ENCODE measurements at regions not wholly inside any gene's neighbourhood (a gene's known extent, or its start where the extent isn't known, plus 50 kb on each side); places are given as distances from the start of the nearest gene placed in this dataset.

GRCh38 chr13:39876258-39876657 is 220.8 kb downstream of the COG6 start:
- intact Hi-C loops (cut with micrococcal nuclease): no loop called here
- no peaks in the 10 kb centered on the region for H3K36me3 ChIP-seq (ENCODE audit: control insufficient read depth, insufficient read depth, low read length)
- ChIA-PET CTCF (ENCODE audit: low intra/inter-chr PET ratio) (no interaction called here), POLR2A (no interaction called here)
- no peaks in the 10 kb centered on the region for H3K9me3 ChIP-seq (replicated peaks; ENCODE audit: control insufficient read depth, insufficient read depth, low read depth, low read length)
- FAIRE-seq: no peak
- no peak overlapping the region for H3K9ac ChIP-seq (ENCODE audit: insufficient read depth in 1 of 2, low read depth in 2 of 2, low read length in 2 of 2)
- no peak overlapping the region for H3K4me3 ChIP-seq
- H3K4me2 ChIP-seq (ENCODE audit: insufficient read depth, low read length): no peak overlapping the region
- in situ Hi-C loops (cut with MboI): no loop called here
- no peaks in the 10 kb centered on the region for H3K79me2 ChIP-seq (ENCODE audit: control insufficient read depth, insufficient read depth, low read length)
- TF ChIP-seq ZC3H4 (CRISPR knock-in tag; IDR thresholded peaks at IDR 0.05; ENCODE audit: borderline replicate concordance) (no peak), POU5F1 (IDR thresholded peaks at IDR 0.05; ENCODE audit: borderline replicate concordance, low read depth, low read length, partially characterized antibody) (no peak), CBX3 (IDR thresholded peaks at IDR 0.05; ENCODE audit: borderline replicate concordance in 1 of 2, low read length in 2 of 2) (no peak), ZNF445 (CRISPR knock-in tag; IDR thresholded peaks at IDR 0.05; ENCODE audit: low read depth) (no peak), SFPQ (IDR thresholded peaks at IDR 0.05; ENCODE audit: low read depth, low read length) (no peak), HNRNPL (IDR thresholded peaks at IDR 0.05; ENCODE audit: low read depth, low read length) (no peak), HMG20B (CRISPR knock-in tag; IDR thresholded peaks at IDR 0.05) (no peak), SMAD3 (CRISPR knock-in tag; conservative IDR thresholded peaks at IDR 0.05) (no peak), MCM5 (IDR thresholded peaks at IDR 0.05; ENCODE audit: low read depth) (no peak), GABPA (tag; conservative IDR thresholded peaks at IDR 0.05; ENCODE audit: low read depth) (no peak), ZNF41 (CRISPR knock-in tag; conservative IDR thresholded peaks at IDR 0.05) (no peak), BCLAF1 (IDR thresholded peaks at IDR 0.05; ENCODE audit: borderline replicate concordance in 1 of 2, control insufficient read depth in 1 of 2, low read depth in 2 of 2, low read length in 1 of 2) (no peak), DLX4 (CRISPR knock-in tag; IDR thresholded peaks at IDR 0.05) (no peak), SRSF1 (IDR thresholded peaks at IDR 0.05; ENCODE audit: low read depth, low read length) (no peak), STAT5B (CRISPR knock-in tag; IDR thresholded peaks at IDR 0.05) (no peak), ZNF644 (tag; IDR thresholded peaks at IDR 0.05; ENCODE audit: low read depth) (no peak), CSDE1 (IDR thresholded peaks at IDR 0.05) (no peak)
- H4K20me1 ChIP-seq (replicated peaks; ENCODE audit: control insufficient read depth, insufficient read depth, low read length): no peaks in the 10 kb centered on the region
- H3K4me1 ChIP-seq (replicated peaks in 1 of 2; ENCODE audit: control insufficient read depth in 2 of 2, insufficient read depth in 2 of 2, low read length in 2 of 2): no peaks in the 10 kb centered on the region
- DNase-seq (ENCODE audit: extremely low read depth in 1 of 4, low spot score in 3 of 4): no peak
- ATAC-seq: no peak
- H3K27ac ChIP-seq (ENCODE audit: extremely low read depth, low read depth, low read length): no peak overlapping the region
- 0% methylated on average over 3 of the region's 3 CpGs for WGBS (ENCODE audit: insufficient coverage, low coverage, missing lambda C conversion rate)
- BruUV-seq (replicated peaks): no TSS peak
- no peaks in the 10 kb centered on the region for H3K9me1 ChIP-seq (ENCODE audit: control insufficient read depth, insufficient read depth, low read length)
- no peaks in the 10 kb centered on the region; a peak in 1 of 5 replicates for H3K27me3 ChIP-seq (ENCODE audit: control insufficient read depth in 2 of 2, insufficient read depth in 2 of 2, low read length in 2 of 2)
- no peak overlapping the region for H2AFZ ChIP-seq (ENCODE audit: low read depth, low read length)
